ENCODE measurements at regions not wholly inside any gene's neighbourhood (a gene's known extent, or its start where the extent isn't known, plus 50 kb on each side); places are given as distances from the start of the nearest gene placed in this dataset.

DNA sequence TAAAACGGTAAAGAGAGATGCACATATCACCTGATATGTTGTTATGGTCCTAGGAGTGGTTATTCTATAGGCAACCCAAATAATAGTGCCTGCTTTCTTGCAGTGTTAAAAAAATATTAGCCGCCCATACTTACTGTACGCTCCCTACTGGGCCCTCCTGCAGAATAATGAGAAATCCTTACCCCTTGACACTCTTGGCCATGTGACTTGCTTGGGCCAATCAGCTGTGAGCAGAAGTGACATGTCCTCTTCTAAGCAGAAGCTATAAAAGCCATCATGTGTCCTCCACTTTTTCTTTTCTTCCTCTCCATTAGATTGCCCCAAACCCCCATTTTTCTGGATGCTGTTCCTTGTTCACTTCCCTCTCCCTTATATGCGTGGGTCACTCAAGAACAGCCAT lies 90.5 kb upstream of the SPRED2 start:
- no CpG with 5 or more reads among the region's 4 CpGs for WGBS (ENCODE audit: extremely low coverage, insufficient coverage, low lambda C conversion rate)
- H4K8ac ChIP-seq (ENCODE audit: low read depth, low read length) = no peak overlapping the region

DNA sequence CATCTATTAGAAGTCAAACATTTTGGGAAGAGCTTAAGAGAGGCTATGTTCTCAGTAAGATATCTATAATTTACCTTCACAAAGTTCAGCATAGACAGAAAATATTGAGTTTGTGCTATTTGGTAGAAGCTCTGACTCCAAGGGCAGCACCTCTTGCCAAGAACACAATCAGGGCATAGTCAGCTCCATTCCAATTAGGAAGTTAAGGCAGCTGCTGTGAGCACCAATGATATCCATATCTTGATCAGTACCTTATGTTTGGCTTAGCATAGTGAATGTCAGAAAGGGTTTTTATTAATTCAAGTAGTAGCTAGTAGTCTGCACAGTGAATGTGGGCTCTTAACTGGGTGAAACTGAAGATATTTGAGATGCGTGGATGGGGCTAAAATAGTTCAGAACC lies 86.4 kb upstream of the SPRED2 start:
- no CpG with 5 or more reads among the region's 1 CpG for WGBS (ENCODE audit: extremely low coverage, insufficient coverage, low lambda C conversion rate)
- H3K9ac ChIP-seq (ENCODE audit: low read length) = no peak overlapping the region
- no peaks in the 10 kb centered on the region for H3K79me2 ChIP-seq (ENCODE audit: control insufficient read depth, insufficient read depth, low read length)
- H3K4me2 ChIP-seq (ENCODE audit: low read length) = no peak overlapping the region
- no peak overlapping the region for H3K23ac ChIP-seq (ENCODE audit: low read length)
- H3K27me3 ChIP-seq (ENCODE audit: insufficient read depth, low read length, poor library complexity) = no peaks in the 10 kb centered on the region
- H2BK5ac ChIP-seq (ENCODE audit: low read length) = no peak overlapping the region
- H3K4me1 ChIP-seq (ENCODE audit: control insufficient read depth, low read depth, low read length) = no peaks in the 10 kb centered on the region
- no peak overlapping the region for H4K5ac ChIP-seq (ENCODE audit: low read length)
- no peak overlapping the region for H4K8ac ChIP-seq (ENCODE audit: low read depth, low read length)
- DNase-seq = no peak
- no peak overlapping the region for H2AK5ac ChIP-seq (ENCODE audit: low read length)
- H3K79me1 ChIP-seq (ENCODE audit: low read length) = no peaks in the 10 kb centered on the region
- H3K18ac ChIP-seq (ENCODE audit: low read length) = no peak overlapping the region
- no peak overlapping the region for H3K4me3 ChIP-seq (ENCODE audit: low read length)
- no peak overlapping the region for H3K27ac ChIP-seq (ENCODE audit: low read depth, low read length)
- no peak overlapping the region for H2BK120ac ChIP-seq (ENCODE audit: low read depth, low read length)
- no peaks in the 10 kb centered on the region for H3K36me3 ChIP-seq (ENCODE audit: control insufficient read depth, insufficient read depth, low read length)
- no peak overlapping the region for H3K56ac ChIP-seq (ENCODE audit: low read length)
- no peak overlapping the region for H2BK15ac ChIP-seq (replicated peaks; ENCODE audit: low read depth)
- H3K4ac ChIP-seq (ENCODE audit: low read depth, low read length) = no peak overlapping the region

More for the DNA sequence above, 90.5 kb upstream of the SPRED2 start:
- no peak overlapping the region for H3K9ac ChIP-seq (ENCODE audit: low read length)
- no peaks in the 10 kb centered on the region for H3K36me3 ChIP-seq (ENCODE audit: control insufficient read depth, insufficient read depth, low read length)
- no peaks in the 10 kb centered on the region for H3K27me3 ChIP-seq (ENCODE audit: insufficient read depth, low read length, poor library complexity)
- no peak overlapping the region for H3K18ac ChIP-seq (ENCODE audit: low read length)
- H3K4ac ChIP-seq (ENCODE audit: low read depth, low read length) = no peak overlapping the region
- H4K5ac ChIP-seq (ENCODE audit: low read length) = no peak overlapping the region
- no peak overlapping the region for H2AK5ac ChIP-seq (ENCODE audit: low read length)
- peaks cover 2% of the 10 kb centered on the region for H3K4me1 ChIP-seq (ENCODE audit: control insufficient read depth, low read depth, low read length)
- H2BK120ac ChIP-seq (ENCODE audit: low read depth, low read length) = no peak overlapping the region
- H2BK5ac ChIP-seq (ENCODE audit: low read length) = no peak overlapping the region
- no peaks in the 10 kb centered on the region for H3K79me2 ChIP-seq (ENCODE audit: control insufficient read depth, insufficient read depth, low read length)
- no peak for DNase-seq
- no peak overlapping the region for H2BK15ac ChIP-seq (replicated peaks; ENCODE audit: low read depth)
- no peak overlapping the region for H3K23ac ChIP-seq (ENCODE audit: low read length)
- H3K4me2 ChIP-seq (ENCODE audit: low read length) = no peak overlapping the region
- no peak overlapping the region for H3K56ac ChIP-seq (ENCODE audit: low read length)
- no peaks in the 10 kb centered on the region for H3K79me1 ChIP-seq (ENCODE audit: low read length)
- H3K4me3 ChIP-seq (ENCODE audit: low read length) = no peak overlapping the region
- no peak overlapping the region for H3K27ac ChIP-seq (ENCODE audit: low read depth, low read length)

DNA sequence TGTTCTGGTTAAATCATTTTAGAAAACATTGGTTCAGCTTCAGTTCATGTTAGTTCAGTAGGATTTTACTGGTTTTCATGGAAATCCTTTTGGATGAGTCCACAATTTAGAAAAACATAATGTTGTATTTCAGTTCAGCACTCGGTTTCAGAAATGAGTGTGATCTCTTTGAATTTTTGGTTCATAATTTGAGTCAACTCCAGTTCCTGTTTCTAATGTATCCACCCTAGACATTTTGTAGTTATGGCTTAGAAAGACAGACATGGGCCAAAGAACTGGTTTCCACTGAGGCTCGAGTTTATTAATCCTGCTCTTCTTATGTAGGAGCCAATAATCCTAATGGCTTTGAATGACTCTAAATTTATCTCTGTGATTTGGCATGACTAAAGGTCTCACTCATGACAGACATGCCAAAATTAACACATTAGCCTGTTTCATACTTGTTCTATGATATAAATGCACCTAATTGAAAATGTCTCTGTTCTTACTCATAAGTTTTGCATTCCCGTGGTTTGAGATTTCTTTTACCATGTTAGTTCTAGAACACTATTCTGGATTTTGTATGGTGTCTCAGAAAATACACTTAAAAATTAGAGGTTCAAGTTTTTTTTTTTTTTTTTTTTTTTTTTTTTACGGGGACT lies 82.3 kb upstream of the SPRED2 start:
- no peaks in the 10 kb centered on the region for H3K79me1 ChIP-seq (ENCODE audit: low read length)
- no peak for DNase-seq
- H3K79me2 ChIP-seq (ENCODE audit: control insufficient read depth, insufficient read depth, low read length) = no peaks in the 10 kb centered on the region
- no CpG with 5 or more reads among the region's 4 CpGs for WGBS (ENCODE audit: extremely low coverage, insufficient coverage, low lambda C conversion rate)
- no peak overlapping the region for H3K27ac ChIP-seq (ENCODE audit: low read depth, low read length)
- H3K4ac ChIP-seq (ENCODE audit: low read depth, low read length) = no peak overlapping the region
- no peak overlapping the region for H3K4me3 ChIP-seq (ENCODE audit: low read length)
- H3K56ac ChIP-seq (ENCODE audit: low read length) = no peak overlapping the region
- H3K27me3 ChIP-seq (ENCODE audit: insufficient read depth, low read length, poor library complexity) = no peaks in the 10 kb centered on the region
- H4K5ac ChIP-seq (ENCODE audit: low read length) = no peak overlapping the region
- no peak overlapping the region for H2BK5ac ChIP-seq (ENCODE audit: low read length)
- H4K8ac ChIP-seq (ENCODE audit: low read depth, low read length) = no peak overlapping the region
- no peak overlapping the region for H3K23ac ChIP-seq (ENCODE audit: low read length)
- H3K9ac ChIP-seq (ENCODE audit: low read length) = no peak overlapping the region
- H2BK120ac ChIP-seq (ENCODE audit: low read depth, low read length) = no peak overlapping the region
- no peak overlapping the region for H2AK5ac ChIP-seq (ENCODE audit: low read length)
- H3K4me1 ChIP-seq (ENCODE audit: control insufficient read depth, low read depth, low read length) = no peaks in the 10 kb centered on the region
- H3K36me3 ChIP-seq (ENCODE audit: control insufficient read depth, insufficient read depth, low read length) = no peaks in the 10 kb centered on the region
- H3K18ac ChIP-seq (ENCODE audit: low read length) = no peak overlapping the region
- no peak overlapping the region for H3K4me2 ChIP-seq (ENCODE audit: low read length)
- no peak overlapping the region for H2BK15ac ChIP-seq (replicated peaks; ENCODE audit: low read depth)

GRCh38 chr2:65512783-65513182 lies 80.4 kb upstream of the SPRED2 start:
- Histone ChIP-seq H3K27me3 (ENCODE audit: insufficient read depth, low read length, poor library complexity) (no peaks in the 10 kb centered on the region), H3K4me2 (ENCODE audit: low read length) (no peak overlapping the region), H3K4me3 (ENCODE audit: low read length) (no peak overlapping the region), H3K4ac (ENCODE audit: low read depth, low read length) (no peak overlapping the region), H2AK5ac (ENCODE audit: low read length) (no peak overlapping the region), H3K18ac (ENCODE audit: low read length) (no peak overlapping the region), H3K56ac (ENCODE audit: low read length) (no peak overlapping the region), H3K79me1 (ENCODE audit: low read length) (no peaks in the 10 kb centered on the region), H2BK5ac (ENCODE audit: low read length) (no peak overlapping the region), H3K23ac (ENCODE audit: low read length) (no peak overlapping the region), H3K79me2 (ENCODE audit: control insufficient read depth, insufficient read depth, low read length) (no peaks in the 10 kb centered on the region), H2BK15ac (replicated peaks; ENCODE audit: low read depth) (no peak overlapping the region), H3K27ac (ENCODE audit: low read depth, low read length) (no peak overlapping the region), H4K8ac (ENCODE audit: low read depth, low read length) (no peak overlapping the region), H3K9ac (ENCODE audit: low read length) (no peak overlapping the region), H3K36me3 (ENCODE audit: control insufficient read depth, insufficient read depth, low read length) (no peaks in the 10 kb centered on the region), H2BK120ac (ENCODE audit: low read depth, low read length) (no peak overlapping the region), H4K5ac (ENCODE audit: low read length) (no peak overlapping the region), H3K4me1 (ENCODE audit: control insufficient read depth, low read depth, low read length) (no peaks in the 10 kb centered on the region)
- no CpG with 5 or more reads among the region's 5 CpGs for WGBS (ENCODE audit: extremely low coverage, insufficient coverage, low lambda C conversion rate)
- no peak for DNase-seq

GRCh38 chr2:65511306-65511705 lies 78.9 kb upstream of the SPRED2 start:
- Histone ChIP-seq H3K4me2 (ENCODE audit: low read length) (no peak overlapping the region), H3K9ac (ENCODE audit: low read length) (no peak overlapping the region), H3K4ac (ENCODE audit: low read depth, low read length) (no peak overlapping the region), H3K79me2 (ENCODE audit: control insufficient read depth, insufficient read depth, low read length) (no peaks in the 10 kb centered on the region), H4K8ac (ENCODE audit: low read depth, low read length) (no peak overlapping the region), H3K79me1 (ENCODE audit: low read length) (no peaks in the 10 kb centered on the region), H3K4me3 (ENCODE audit: low read length) (no peak overlapping the region), H3K27ac (ENCODE audit: low read depth, low read length) (no peak overlapping the region), H2BK120ac (ENCODE audit: low read depth, low read length) (no peak overlapping the region), H2BK15ac (replicated peaks; ENCODE audit: low read depth) (no peak overlapping the region), H3K4me1 (ENCODE audit: control insufficient read depth, low read depth, low read length) (no peaks in the 10 kb centered on the region), H3K18ac (ENCODE audit: low read length) (no peak overlapping the region), H3K36me3 (ENCODE audit: control insufficient read depth, insufficient read depth, low read length) (no peaks in the 10 kb centered on the region), H3K23ac (ENCODE audit: low read length) (no peak overlapping the region), H3K56ac (ENCODE audit: low read length) (no peak overlapping the region), H2AK5ac (ENCODE audit: low read length) (no peak overlapping the region), H2BK5ac (ENCODE audit: low read length) (no peak overlapping the region), H3K27me3 (ENCODE audit: insufficient read depth, low read length, poor library complexity) (no peaks in the 10 kb centered on the region), H4K5ac (ENCODE audit: low read length) (no peak overlapping the region)
- WGBS (ENCODE audit: extremely low coverage, insufficient coverage, low lambda C conversion rate) = no CpG with 5 or more reads among the region's 2 CpGs
- DNase-seq = no peak

DNA sequence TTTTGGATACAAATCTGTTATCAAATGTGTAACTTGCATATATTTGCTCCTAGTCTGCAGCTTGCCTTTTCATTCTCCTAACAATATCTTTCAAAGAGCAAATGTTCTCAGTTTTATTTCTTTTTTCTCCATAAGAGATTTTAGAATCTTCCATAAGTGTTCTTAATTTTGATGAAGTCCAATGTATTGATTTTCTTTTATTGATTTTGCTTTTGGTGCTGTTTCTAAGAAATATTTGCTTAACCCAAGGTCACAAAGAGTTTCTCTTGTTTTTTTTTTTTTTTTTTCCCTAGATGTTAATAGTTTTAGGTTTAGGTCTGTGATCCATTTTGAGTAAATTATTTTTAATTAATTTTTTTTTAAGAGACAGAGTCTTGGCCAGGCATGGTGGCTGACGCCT lies 75.8 kb upstream of the SPRED2 start:
- Histone ChIP-seq H3K9ac (ENCODE audit: low read length) (no peak overlapping the region), H2BK15ac (replicated peaks; ENCODE audit: low read depth) (no peak overlapping the region), H3K18ac (ENCODE audit: low read length) (no peak overlapping the region), H4K8ac (ENCODE audit: low read depth, low read length) (no peak overlapping the region), H3K4ac (ENCODE audit: low read depth, low read length) (no peak overlapping the region), H3K36me3 (ENCODE audit: control insufficient read depth, insufficient read depth, low read length) (no peaks in the 10 kb centered on the region), H4K5ac (ENCODE audit: low read length) (no peak overlapping the region), H2BK120ac (ENCODE audit: low read depth, low read length) (no peak overlapping the region), H3K56ac (ENCODE audit: low read length) (no peak overlapping the region), H2AK5ac (ENCODE audit: low read length) (no peak overlapping the region), H3K27ac (ENCODE audit: low read depth, low read length) (no peak overlapping the region), H3K4me3 (ENCODE audit: low read length) (no peak overlapping the region), H3K4me2 (ENCODE audit: low read length) (no peak overlapping the region), H3K23ac (ENCODE audit: low read length) (no peak overlapping the region), H3K4me1 (ENCODE audit: control insufficient read depth, low read depth, low read length) (no peaks in the 10 kb centered on the region), H2BK5ac (ENCODE audit: low read length) (no peak overlapping the region), H3K27me3 (ENCODE audit: insufficient read depth, low read length, poor library complexity) (no peaks in the 10 kb centered on the region), H3K79me2 (ENCODE audit: control insufficient read depth, insufficient read depth, low read length) (no peaks in the 10 kb centered on the region), H3K79me1 (ENCODE audit: low read length) (no peaks in the 10 kb centered on the region)
- DNase-seq = no peak
- WGBS (ENCODE audit: extremely low coverage, insufficient coverage, low lambda C conversion rate) = no CpG with 5 or more reads among the region's 1 CpG

All from mesendoderm (in vitro differentiated cells).